Endodermal cell (in vitro differentiated cells): ENCODE measurements at regions not wholly inside any gene's neighbourhood (a gene's known extent, or its start where the extent isn't known, plus 50 kb on each side); places are given as distances from the start of the nearest gene placed in this dataset.

ENCODE experiments used
- DNase-seq: peaks from one replicate; pipeline ENCODE4 v3.0.0-alpha.2; 2017
- H3K27ac ChIP-seq: 2 replicates; pipeline ENCODE4 v1.5.1; 2013; ENCODE audit warnings: mild to moderate bottlenecking, low read depth, low read length, moderate library complexity
- H3K27me3 ChIP-seq: 2 replicates; pipeline ENCODE4 v1.6.1; 2013; ENCODE audit warnings: mild to moderate bottlenecking, low read length, moderate library complexity; ENCODE audit not compliant: insufficient read depth, control insufficient read depth, poor library complexity, severe bottlenecking
- H3K36me3 ChIP-seq: 2 replicates; pipeline ENCODE4 v1.7.0; 2013; ENCODE audit warnings: mild to moderate bottlenecking, low read length, moderate library complexity; ENCODE audit not compliant: control insufficient read depth, insufficient read depth
- H3K4me1 ChIP-seq: one replicate; pipeline ENCODE4 v1.7.0; 2013; ENCODE audit warnings: low read length; ENCODE audit not compliant: control insufficient read depth, insufficient read depth
- H3K4me3 ChIP-seq: 2 replicates; pipeline ENCODE4 v1.5.1; 2013; ENCODE audit warnings: mild to moderate bottlenecking, low read length, moderate library complexity
- H3K9ac ChIP-seq: 2 replicates; pipeline ENCODE4 v1.6.1; 2013; ENCODE audit warnings: mild to moderate bottlenecking, low read length, moderate library complexity; ENCODE audit not compliant: poor library complexity, severe bottlenecking; ENCODE audit errors: extremely low read depth
- H3K9me3 ChIP-seq: 2 replicates; pipeline ENCODE4 v1.6.1; 2013; ENCODE audit warnings: mild to moderate bottlenecking, low read length, moderate library complexity; ENCODE audit not compliant: control insufficient read depth
- H3K27ac Mint-ChIP-seq: 2 replicates; pipeline ENCODE4 v1.8.0; 2020; ENCODE audit warnings: mixed read lengths
- H3K27me3 Mint-ChIP-seq: 2 replicates; pipeline ENCODE4 v1.8.0; 2021; ENCODE audit warnings: mild to moderate bottlenecking, mixed read lengths; ENCODE audit not compliant: insufficient read depth
- H3K36me3 Mint-ChIP-seq: 2 replicates; pipeline ENCODE4 v1.8.0; 2020; ENCODE audit warnings: low read depth, mixed read lengths
- H3K4me1 Mint-ChIP-seq: 2 replicates; pipeline ENCODE4 v1.8.0; 2020; ENCODE audit warnings: mixed read lengths
- H3K4me3 Mint-ChIP-seq: 2 replicates; pipeline ENCODE4 v1.8.0; 2020; ENCODE audit warnings: mild to moderate bottlenecking, moderate library complexity, mixed read lengths
- H3K9me3 Mint-ChIP-seq: 2 replicates; pipeline ENCODE4 v1.8.0; 2020; ENCODE audit warnings: mild to moderate bottlenecking, mixed read lengths
- WGBS, 2 experiments: methylation state at CpG; one replicate each; pipeline versions ENCODE4 v1.1.5 to v1.1.7; 2013; ENCODE audit warnings: missing lambda C conversion rate in 2 of 2, mixed read lengths in 1 of 2; ENCODE audit not compliant: insufficient coverage in 1 of 2, insufficient read length in 1 of 2; 5-methylcytosine and 5-hydroxymethylcytosine counted together
- TF ChIP-seq, protein P1 (sequence below): fragments of 200-600 bp; sonication (generic); conservative IDR thresholded peaks from 2 replicates; pipeline ENCODE4 v1.5.0; 2021; ENCODE audit warnings: antibody characterized with exemption, mild to moderate bottlenecking

DNA sequence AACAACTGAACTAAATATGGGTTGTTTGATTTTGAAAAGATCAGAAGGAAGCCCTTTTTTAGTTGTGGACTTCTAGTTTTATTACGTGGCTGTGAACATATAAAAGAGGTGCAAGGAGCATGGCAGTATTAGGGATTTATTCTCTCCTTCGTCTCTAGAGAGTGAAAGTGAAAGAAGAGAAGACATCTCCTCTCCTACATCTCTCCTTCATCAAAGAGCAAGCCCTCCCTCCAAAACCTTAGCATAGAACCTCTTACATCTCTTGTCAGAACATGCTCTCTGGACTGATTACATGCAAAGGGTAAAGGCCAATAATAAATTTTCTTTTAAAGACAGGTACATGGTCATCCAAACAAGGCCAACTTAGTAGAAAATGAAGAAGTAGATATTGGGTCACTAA is 184.3 kb upstream of the IRX1 start:
- no peak for DNase-seq
- Histone ChIP-seq H3K36me3 (no peaks in the 10 kb centered on the region), H3K27me3 (no peaks in the 10 kb centered on the region), H3K9ac (no peak overlapping the region), H3K4me1 (no peaks in the 10 kb centered on the region), H3K4me3 (no peak overlapping the region), H3K27ac (no peak overlapping the region), H3K9me3 (peaks cover 15% of the 10 kb centered on the region)
- Mint-ChIP-seq H3K4me1 (no peaks in the 10 kb centered on the region), H3K27me3 (peaks cover 14% of the 10 kb centered on the region), H3K4me3 (no peak overlapping the region), H3K27ac (no peak overlapping the region), H3K9me3 (peaks cover 26% of the 10 kb centered on the region), H3K36me3 (no peaks in the 10 kb centered on the region)
- TF ChIP-seq, protein P1, sequence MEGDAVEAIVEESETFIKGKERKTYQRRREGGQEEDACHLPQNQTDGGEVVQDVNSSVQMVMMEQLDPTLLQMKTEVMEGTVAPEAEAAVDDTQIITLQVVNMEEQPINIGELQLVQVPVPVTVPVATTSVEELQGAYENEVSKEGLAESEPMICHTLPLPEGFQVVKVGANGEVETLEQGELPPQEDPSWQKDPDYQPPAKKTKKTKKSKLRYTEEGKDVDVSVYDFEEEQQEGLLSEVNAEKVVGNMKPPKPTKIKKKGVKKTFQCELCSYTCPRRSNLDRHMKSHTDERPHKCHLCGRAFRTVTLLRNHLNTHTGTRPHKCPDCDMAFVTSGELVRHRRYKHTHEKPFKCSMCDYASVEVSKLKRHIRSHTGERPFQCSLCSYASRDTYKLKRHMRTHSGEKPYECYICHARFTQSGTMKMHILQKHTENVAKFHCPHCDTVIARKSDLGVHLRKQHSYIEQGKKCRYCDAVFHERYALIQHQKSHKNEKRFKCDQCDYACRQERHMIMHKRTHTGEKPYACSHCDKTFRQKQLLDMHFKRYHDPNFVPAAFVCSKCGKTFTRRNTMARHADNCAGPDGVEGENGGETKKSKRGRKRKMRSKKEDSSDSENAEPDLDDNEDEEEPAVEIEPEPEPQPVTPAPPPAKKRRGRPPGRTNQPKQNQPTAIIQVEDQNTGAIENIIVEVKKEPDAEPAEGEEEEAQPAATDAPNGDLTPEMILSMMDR = no peak
- WGBS, 2 experiments = 86% methylated on average over 2 of the region's 2 CpGs; no CpG with 5 or more reads in 1 of the 2 experiments

DNA sequence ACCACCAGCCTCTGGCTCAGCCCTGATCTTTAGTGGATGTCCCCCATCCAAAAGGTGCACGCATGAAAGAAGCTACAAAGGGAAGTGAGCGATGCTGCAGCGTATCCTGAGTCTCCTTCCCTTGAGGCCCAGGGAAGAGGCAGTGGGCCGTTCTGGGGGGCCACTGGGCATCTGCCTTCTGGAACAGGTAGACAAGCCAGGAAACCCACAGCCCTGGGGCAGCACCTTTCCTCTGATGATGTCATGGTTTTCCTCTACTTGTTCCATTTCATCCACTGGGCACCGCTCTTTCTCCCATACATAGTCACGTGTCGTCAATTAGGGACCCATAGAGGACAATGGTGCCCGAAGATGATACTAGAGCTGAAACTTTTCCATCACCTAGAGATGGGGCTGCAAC is 194.0 kb upstream of the IRX1 start:
- Histone ChIP-seq H3K4me3 (no peak overlapping the region), H3K4me1 (no peaks in the 10 kb centered on the region), H3K27me3 (no peaks in the 10 kb centered on the region), H3K27ac (no peak overlapping the region), H3K9ac (no peak overlapping the region), H3K9me3 (peaks cover 7% of the 10 kb centered on the region), H3K36me3 (no peaks in the 10 kb centered on the region)
- no peak overlapping the region for H3K4me3 Mint-ChIP-seq
- WGBS, 2 experiments = 66 to 71% methylated on average over 8 of the region's 8 CpGs
- no peaks in the 10 kb centered on the region for H3K36me3 Mint-ChIP-seq
- H3K4me1 Mint-ChIP-seq = no peaks in the 10 kb centered on the region
- no peak overlapping the region for H3K27ac Mint-ChIP-seq
- peaks cover 54% of the 10 kb centered on the region for H3K27me3 Mint-ChIP-seq
- peaks cover 27% of the 10 kb centered on the region for H3K9me3 Mint-ChIP-seq
- TF ChIP-seq, protein P1 = no peak
- peak; percentile 26 for DNase-seq

DNA sequence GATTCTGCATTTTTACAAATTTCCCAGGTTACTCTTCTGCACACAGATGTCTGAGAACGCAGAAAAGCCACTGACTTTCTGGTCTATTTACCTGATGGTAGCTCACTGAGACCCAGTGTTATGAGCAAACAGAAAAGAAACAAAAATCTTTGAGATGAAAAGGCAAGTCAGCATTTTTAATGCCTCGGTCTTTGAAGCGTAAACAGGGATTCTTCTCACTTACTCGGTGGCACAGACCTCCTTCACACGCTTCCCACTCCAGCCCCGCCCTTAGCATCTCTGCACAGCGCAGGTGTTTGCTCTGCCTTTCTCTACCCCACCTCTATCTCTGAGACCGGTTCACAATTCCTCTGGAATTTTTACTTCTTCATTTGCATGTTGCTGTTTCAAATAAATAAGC is 195.0 kb upstream of the IRX1 start:
- no peak overlapping the region for H3K27ac Mint-ChIP-seq
- TF ChIP-seq, protein P1 = no peak
- H3K9me3 ChIP-seq = peaks cover 7% of the 10 kb centered on the region
- DNase-seq = no peak
- H3K9ac ChIP-seq = no peak overlapping the region
- no peaks in the 10 kb centered on the region for H3K4me1 Mint-ChIP-seq
- no peaks in the 10 kb centered on the region for H3K36me3 ChIP-seq
- no peak overlapping the region for H3K4me3 ChIP-seq
- no peak overlapping the region for H3K4me3 Mint-ChIP-seq
- no peaks in the 10 kb centered on the region for H3K27me3 ChIP-seq
- peaks cover 58% of the 10 kb centered on the region for H3K27me3 Mint-ChIP-seq
- H3K27ac ChIP-seq = no peak overlapping the region
- H3K4me1 ChIP-seq = no peaks in the 10 kb centered on the region
- WGBS, 2 experiments = 90 to 92% methylated on average over 8 of the region's 8 CpGs
- no peaks in the 10 kb centered on the region for H3K36me3 Mint-ChIP-seq
- H3K9me3 Mint-ChIP-seq = peaks cover 19% of the 10 kb centered on the region
